Frontal cortex (tissue), 3 donors: ENCODE measurements at regions not wholly inside any gene's neighbourhood (a gene's known extent, or its start where the extent isn't known, plus 50 kb on each side); places are given as distances from the start of the nearest gene placed in this dataset.

Experiments used
- DNase-seq, 2 donors: peaks; one replicate each; pipeline ENCODE4 v3.0.0; 2012; ENCODE audit warnings: low spot score in 2 of 2
- FAIRE-seq: peaks from 2 replicates; lab custom pipeline; 2012; peaks lifted over from hg19 to GRCh38; lab: Jason Lieb, UNC
- donor health status: control.
- donor health status: control.
- donor health status: control.

GRCh38 chr9:134967547-134967930, 49.8 kb upstream of the FCN1 start:
- FAIRE-seq (no peak), DNase-seq (no peak)

GRCh38 chr9:134968011-134968822, 50.5 kb upstream of the FCN1 start:
- no peak for FAIRE-seq
- no peak for DNase-seq

GRCh38 chr9:134968823-134969090, 51.0 kb upstream of the FCN1 start:
- FAIRE-seq (no peak), DNase-seq (no peak)

- DNase-seq (no peak), FAIRE-seq (no peak)
Measured at GRCh38 chr9:134969156-134970045, 51.7 kb upstream of the FCN1 start.

- no peak for FAIRE-seq
Measured at GRCh38 chr9:134970198-134970597, 52.5 kb upstream of the FCN1 start.

GRCh38 chr9:134970719-134971118, 53.0 kb upstream of the FCN1 start:
- DNase-seq: no peak

More at GRCh38 chr9:134970198-134970597, 52.5 kb upstream of the FCN1 start:
- DNase-seq: no peak

GRCh38 chr9:134971196-134971595, 53.5 kb upstream of the FCN1 start:
- DNase-seq: no peak
- FAIRE-seq: no peak

More at GRCh38 chr9:134970719-134971118, 53.0 kb upstream of the FCN1 start:
- FAIRE-seq: no peak

- no peak for FAIRE-seq
- DNase-seq: no peak
Measured at GRCh38 chr9:134971696-134972095, 54.0 kb upstream of the FCN1 start.

- FAIRE-seq (no peak), DNase-seq (no peak)
Measured at GRCh38 chr9:134972140-134972539, 54.4 kb upstream of the FCN1 start.

GRCh38 chr9:134975253-134975652, 57.5 kb upstream of the FCN1 start:
- DNase-seq (no peak), FAIRE-seq (no peak)

- DNase-seq (no peak), FAIRE-seq (no peak)
Measured at GRCh38 chr9:134976403-134976802, 58.7 kb upstream of the FCN1 start.

- FAIRE-seq (no peak), DNase-seq (no peak)
Measured at GRCh38 chr9:134978272-134978671, 60.6 kb upstream of the FCN1 start.

- no peak for FAIRE-seq
Measured at GRCh38 chr9:134980516-134980915, 62.8 kb upstream of the FCN1 start.

GRCh38 chr9:134980991-134981390, 63.3 kb upstream of the FCN1 start:
- FAIRE-seq: no peak
- no peak for DNase-seq

More at GRCh38 chr9:134980516-134980915, 62.8 kb upstream of the FCN1 start:
- DNase-seq: no peak

- FAIRE-seq (no peak), DNase-seq (no peak)
Measured at GRCh38 chr9:134981829-134982228, 64.1 kb upstream of the FCN1 start.

GRCh38 chr9:134982311-134982710, 64.6 kb upstream of the FCN1 start:
- FAIRE-seq (no peak), DNase-seq (no peak)

GRCh38 chr9:134983074-134983473, 65.4 kb upstream of the FCN1 start:
- no peak for DNase-seq
- FAIRE-seq: no peak

- DNase-seq (no peak), FAIRE-seq (no peak)
Measured at GRCh38 chr9:134983506-134984371, 66.0 kb upstream of the FCN1 start.

GRCh38 chr9:134984372-134985265, 66.9 kb upstream of the FCN1 start:
- DNase-seq: no peak

More at GRCh38 chr9:134984372-134985265, 66.9 kb upstream of the FCN1 start:
- FAIRE-seq: no peak
